ENCODE measurements at regions not wholly inside any gene's neighbourhood (a gene's known extent, or its start where the extent isn't known, plus 50 kb on each side); places are given as distances from the start of the nearest gene placed in this dataset.
"Not testable (repeated sequence)": the region's sequence is repeated elsewhere in the genome, so short reads cannot be mapped to it uniquely, and the experiment has no call there.

GRCh38 chr5:86981898-86982297, 285.8 kb upstream of the RASA1 start:
- no peak for DNase-seq

- no peak for DNase-seq
Measured at GRCh38 chr5:86983208-86983607, 284.5 kb upstream of the RASA1 start.

- DNase-seq, result no peak
Measured at GRCh38 chr5:86986837-86987236, 280.8 kb upstream of the RASA1 start.

GRCh38 chr5:86997516-86997915, 270.2 kb upstream of the RASA1 start:
- no peak for DNase-seq

GRCh38 chr5:86999951-87000350, 267.7 kb upstream of the RASA1 start:
- DNase-seq, result no peak

GRCh38 chr5:87002485-87002884, 265.2 kb upstream of the RASA1 start:
- no peak for DNase-seq

GRCh38 chr5:87004101-87004500, 263.6 kb upstream of the RASA1 start:
- no peak for DNase-seq

- DNase-seq, result no peak
Measured at GRCh38 chr5:87007737-87008136, 259.9 kb upstream of the RASA1 start.

GRCh38 chr5:87008751-87009560, 258.7 kb upstream of the RASA1 start:
- DNase-seq, result no peak

- DNase-seq, result no peak
Measured at GRCh38 chr5:87010736-87011135, 256.9 kb upstream of the RASA1 start.

GRCh38 chr5:87015901-87016300, 251.8 kb upstream of the RASA1 start:
- DNase-seq, result no peak

GRCh38 chr5:87020099-87020934, 247.4 kb upstream of the RASA1 start:
- no peak for DNase-seq

- DNase-seq, result no peak
Measured at GRCh38 chr5:87022415-87022814, 245.3 kb upstream of the RASA1 start.

- no peak for DNase-seq
Measured at GRCh38 chr5:87027570-87027969, 240.1 kb upstream of the RASA1 start.

- peak; percentile 47 for DNase-seq
Measured at GRCh38 chr5:87029951-87030350, 237.7 kb upstream of the RASA1 start.

GRCh38 chr5:87030699-87031098, 237.0 kb upstream of the RASA1 start:
- DNase-seq, result no peak

GRCh38 chr5:87034557-87034956, 233.1 kb upstream of the RASA1 start:
- no peak for DNase-seq

GRCh38 chr5:87042554-87042953, 225.1 kb upstream of the RASA1 start:
- no peak for DNase-seq

GRCh38 chr5:87048156-87048555, 219.5 kb upstream of the RASA1 start:
- DNase-seq, result no peak

GRCh38 chr5:87049012-87049411, 218.7 kb upstream of the RASA1 start:
- not testable (repeated sequence) for DNase-seq

- no peak for DNase-seq
Measured at GRCh38 chr5:87051502-87052113, 216.1 kb upstream of the RASA1 start.

- DNase-seq, result no peak
Measured at GRCh38 chr5:87053146-87053545, 214.5 kb upstream of the RASA1 start.

- DNase-seq, result no peak
Measured at GRCh38 chr5:87054821-87055220, 212.9 kb upstream of the RASA1 start.

- no peak for DNase-seq
Measured at GRCh38 chr5:87061046-87061445, 206.6 kb upstream of the RASA1 start.
